ENCODE measurements at regions not wholly inside any gene's neighbourhood (a gene's known extent, or its start where the extent isn't known, plus 50 kb on each side); places are given as distances from the start of the nearest gene placed in this dataset.
"Not testable (repeated sequence)": the region's sequence is repeated elsewhere in the genome, so short reads cannot be mapped to it uniquely, and the experiment has no call there.

GRCh38 chr7:49100908-49101740, 176.8 kb downstream of the CDC14C start:
- DNase-seq: not testable (repeated sequence)

GRCh38 chr7:49102411-49102810, 178.1 kb downstream of the CDC14C start:
- no peak for DNase-seq

GRCh38 chr7:49111706-49112105, 187.4 kb downstream of the CDC14C start:
- DNase-seq: no peak

GRCh38 chr7:49112222-49112621, 187.9 kb downstream of the CDC14C start:
- no peak for DNase-seq

GRCh38 chr7:49112647-49113046, 188.3 kb downstream of the CDC14C start:
- DNase-seq: no peak

- no peak for DNase-seq
These were observed 195.4 kb downstream of the CDC14C start for GRCh38 chr7:49119706-49120105.

- DNase-seq: no peak
These were observed 200.9 kb downstream of the CDC14C start for GRCh38 chr7:49125246-49125645.

GRCh38 chr7:49127359-49127913, 203.1 kb downstream of the CDC14C start:
- DNase-seq: no peak

GRCh38 chr7:49137978-49138377, 213.6 kb downstream of the CDC14C start:
- no peak for DNase-seq

GRCh38 chr7:49150486-49150885, 226.1 kb downstream of the CDC14C start:
- DNase-seq: no peak

GRCh38 chr7:49151146-49151545, 226.8 kb downstream of the CDC14C start:
- DNase-seq: no peak

GRCh38 chr7:49158321-49158720, 234.0 kb downstream of the CDC14C start:
- no peak for DNase-seq

GRCh38 chr7:49159536-49159935, 235.2 kb downstream of the CDC14C start:
- DNase-seq: no peak

- DNase-seq: peak in 1 of 5 experiments; percentile 1
These were observed 242.1 kb downstream of the CDC14C start for GRCh38 chr7:49166441-49166840.

GRCh38 chr7:49172639-49173038, 248.3 kb downstream of the CDC14C start:
- DNase-seq: no peak

GRCh38 chr7:49174396-49174795, 250.0 kb downstream of the CDC14C start:
- DNase-seq: no peak

- no peak for DNase-seq
These were observed 263.4 kb downstream of the CDC14C start for GRCh38 chr7:49187543-49188268.

- no peak for DNase-seq
These were observed 304.2 kb downstream of the CDC14C start for GRCh38 chr7:49228426-49229098.

GRCh38 chr7:49229246-49229645, 304.9 kb downstream of the CDC14C start:
- no peak for DNase-seq

GRCh38 chr7:49243521-49243920, 319.2 kb downstream of the CDC14C start:
- DNase-seq: no peak

GRCh38 chr7:49244543-49244942, 320.2 kb downstream of the CDC14C start:
- DNase-seq: no peak

GRCh38 chr7:49245062-49245461, 320.7 kb downstream of the CDC14C start:
- DNase-seq: no peak

GRCh38 chr7:49247759-49248158, 323.4 kb downstream of the CDC14C start:
- no peak for DNase-seq

Data from T-helper 2 cell (primary cell).